ENCODE measurements at regions not wholly inside any gene's neighbourhood (a gene's known extent, or its start where the extent isn't known, plus 50 kb on each side); places are given as distances from the start of the nearest gene placed in this dataset.

GRCh38 chr7:10412422-10413019 is 561.2 kb upstream of the PHF14 start:
- DNase-seq (ENCODE audit: low read depth), result peak; percentile 59
- H3K4me3 ChIP-seq (ENCODE audit: low read depth, low read length), result no peak overlapping the region
- no peak for TF ChIP-seq MYC (IDR thresholded peaks at IDR 0.05; ENCODE audit: low read depth, low read length)
- TF ChIP-seq CTCF (IDR thresholded peaks at IDR 0.05; ENCODE audit: low read depth, low read length), result peak; percentile 66
- no peak for TF ChIP-seq POLR2A (IDR thresholded peaks at IDR 0.05; ENCODE audit: extremely low read depth, insufficient read length)
- TF ChIP-seq MAX (IDR thresholded peaks at IDR 0.05; ENCODE audit: low read depth, low read length), result 0 out of 2 replicates have a peak, but pooled peaks have one; percentile 37

GRCh38 chr7:10418985-10419384 is 554.7 kb upstream of the PHF14 start:
- H3K4me3 ChIP-seq (ENCODE audit: low read depth, low read length), result no peak overlapping the region
- no peak for DNase-seq (ENCODE audit: low read depth)
- TF ChIP-seq POLR2A (IDR thresholded peaks at IDR 0.05; ENCODE audit: extremely low read depth, insufficient read length) (no peak), MAX (IDR thresholded peaks at IDR 0.05; ENCODE audit: low read depth, low read length) (no peak), CTCF (IDR thresholded peaks at IDR 0.05; ENCODE audit: low read depth, low read length) (no peak)

GRCh38 chr7:10429031-10429430 is 544.6 kb upstream of the PHF14 start:
- H3K4me3 ChIP-seq (ENCODE audit: low read depth, low read length), result no peak overlapping the region
- no peak for DNase-seq (ENCODE audit: low read depth)
- TF ChIP-seq MAX (IDR thresholded peaks at IDR 0.05; ENCODE audit: low read depth, low read length) (no peak), MYC (IDR thresholded peaks at IDR 0.05; ENCODE audit: low read depth, low read length) (no peak), POLR2A (IDR thresholded peaks at IDR 0.05; ENCODE audit: extremely low read depth, insufficient read length) (no peak), CTCF (IDR thresholded peaks at IDR 0.05; ENCODE audit: low read depth, low read length) (no peak)

GRCh38 chr7:10429511-10429910 is 544.2 kb upstream of the PHF14 start:
- no peak overlapping the region for H3K4me3 ChIP-seq (ENCODE audit: low read depth, low read length)
- TF ChIP-seq POLR2A (IDR thresholded peaks at IDR 0.05; ENCODE audit: extremely low read depth, insufficient read length), result no peak
- TF ChIP-seq MAX (IDR thresholded peaks at IDR 0.05; ENCODE audit: low read depth, low read length), result no peak
- no peak for TF ChIP-seq MYC (IDR thresholded peaks at IDR 0.05; ENCODE audit: low read depth, low read length)
- no peak for TF ChIP-seq CTCF (IDR thresholded peaks at IDR 0.05; ENCODE audit: low read depth, low read length)
- DNase-seq (ENCODE audit: low read depth), result no peak

GRCh38 chr7:10436302-10436701 is 537.4 kb upstream of the PHF14 start:
- TF ChIP-seq MAX (IDR thresholded peaks at IDR 0.05; ENCODE audit: low read depth, low read length), result no peak
- TF ChIP-seq POLR2A (IDR thresholded peaks at IDR 0.05; ENCODE audit: extremely low read depth, insufficient read length), result no peak
- no peak for TF ChIP-seq MYC (IDR thresholded peaks at IDR 0.05; ENCODE audit: low read depth, low read length)
- no peak for TF ChIP-seq CTCF (IDR thresholded peaks at IDR 0.05; ENCODE audit: low read depth, low read length)
- no peak for DNase-seq (ENCODE audit: low read depth)
- no peak overlapping the region for H3K4me3 ChIP-seq (ENCODE audit: low read depth, low read length)

Measured in NB4 (cell line).